Colonic mucosa (tissue), 4 donors: ENCODE measurements at regions not wholly inside any gene's neighbourhood (a gene's known extent, or its start where the extent isn't known, plus 50 kb on each side); places are given as distances from the start of the nearest gene placed in this dataset.

Experiments used
- DNase-seq: peaks from one replicate; pipeline ENCODE4 v3.0.0-alpha.2; 2020
- H3K27ac ChIP-seq: fragments of 200-600 bp; one replicate; pipeline ENCODE4 v1.8.0; 2021
- H3K27me3 ChIP-seq: fragments of 200-600 bp; one replicate; pipeline ENCODE4 v1.8.0; 2021
- H3K36me3 ChIP-seq: fragments of 200-600 bp; one replicate; pipeline ENCODE4 v1.8.0; 2021
- H3K4me1 ChIP-seq: fragments of 200-600 bp; one replicate; pipeline ENCODE4 v1.8.0; 2021; ENCODE audit warnings: mild to moderate bottlenecking
- H3K4me3 ChIP-seq: fragments of 200-600 bp; one replicate; pipeline ENCODE4 v1.8.0; 2021
- H3K9ac ChIP-seq, 2 donors: one replicate each; pipeline ENCODE4 v1.7.0; 2013; ENCODE audit warnings: control low read depth in 2 of 2, low read depth in 2 of 2, low read length in 2 of 2
- H3K9me3 ChIP-seq: fragments of 200-600 bp; one replicate; pipeline ENCODE4 v1.8.0; 2021
- CTCF ChIP-seq: fragments of 200-600 bp; IDR thresholded peaks from one replicate; pipeline ENCODE4 v1.8.0; 2022; ENCODE audit warnings: antibody characterized with exemption, mild to moderate bottlenecking
- intact Hi-C: fragments of 100-400 bp; cut with DNase I; formaldehyde crosslinking; loops from one replicate; pipeline ENCODE4 v1.14.1; 2022
- donor health status: healthy.
- donor health status: DM: no; HTN: no; CAD: no.
- donor health status: DM: no; HTN: no; CAD: no.

GRCh38 chr1:173112129-173112528, 61.4 kb upstream of the TNFSF18 start:
- Histone ChIP-seq H3K9ac (no peak overlapping the region), H3K27me3 (no peaks in the 10 kb centered on the region), H3K4me3 (no peak overlapping the region), H3K9me3 (no peaks in the 10 kb centered on the region), H3K27ac (no peak overlapping the region), H3K36me3 (no peaks in the 10 kb centered on the region), H3K4me1 (no peaks in the 10 kb centered on the region)
- TF ChIP-seq CTCF: no peak
- no peak for DNase-seq
- intact Hi-C loops: no loop called here

- intact Hi-C loops: no loop called here
- Histone ChIP-seq H3K9ac (no peak overlapping the region), H3K36me3 (no peaks in the 10 kb centered on the region), H3K9me3 (no peaks in the 10 kb centered on the region), H3K4me1 (no peaks in the 10 kb centered on the region), H3K4me3 (no peak overlapping the region), H3K27me3 (no peaks in the 10 kb centered on the region), H3K27ac (no peak overlapping the region)
- no peak for TF ChIP-seq CTCF
- no peak for DNase-seq
Measured at GRCh38 chr1:173107696-173108095, 57.0 kb upstream of the TNFSF18 start.

GRCh38 chr1:173103006-173103405, 52.3 kb upstream of the TNFSF18 start:
- DNase-seq: no peak
- H3K9ac ChIP-seq: no peak overlapping the region
- no peaks in the 10 kb centered on the region for H3K9me3 ChIP-seq
- H3K36me3 ChIP-seq: no peaks in the 10 kb centered on the region
- TF ChIP-seq CTCF: no peak
- no peak overlapping the region for H3K27ac ChIP-seq
- no peaks in the 10 kb centered on the region for H3K27me3 ChIP-seq
- intact Hi-C loops: no loop called here
- H3K4me3 ChIP-seq: no peak overlapping the region
- no peaks in the 10 kb centered on the region for H3K4me1 ChIP-seq

GRCh38 chr1:173101589-173101988, 50.8 kb upstream of the TNFSF18 start:
- no peak overlapping the region for H3K4me3 ChIP-seq
- no peaks in the 10 kb centered on the region for H3K27me3 ChIP-seq
- H3K36me3 ChIP-seq: no peaks in the 10 kb centered on the region
- DNase-seq: no peak
- no peak overlapping the region for H3K27ac ChIP-seq
- intact Hi-C loops: no loop called here
- no peaks in the 10 kb centered on the region for H3K9me3 ChIP-seq
- TF ChIP-seq CTCF: no peak
- no peak overlapping the region for H3K9ac ChIP-seq
- no peaks in the 10 kb centered on the region for H3K4me1 ChIP-seq

GRCh38 chr1:173100476-173101107, 49.9 kb upstream of the TNFSF18 start:
- Histone ChIP-seq H3K27me3 (no peaks in the 10 kb centered on the region), H3K4me3 (no peak overlapping the region), H3K9me3 (no peaks in the 10 kb centered on the region), H3K9ac (no peak overlapping the region), H3K4me1 (no peaks in the 10 kb centered on the region), H3K27ac (no peak overlapping the region), H3K36me3 (no peaks in the 10 kb centered on the region)
- no peak for TF ChIP-seq CTCF
- no peak for DNase-seq
- intact Hi-C loops: no loop called here
